CD4-positive, alpha-beta T cell treated with Interleukin-6 at 100 ng/mL for 8 hours (primary cell): ENCODE measurements at regions not wholly inside any gene's neighbourhood (a gene's known extent, or its start where the extent isn't known, plus 50 kb on each side); places are given as distances from the start of the nearest gene placed in this dataset.

Experiments used
- DNase-seq: peaks from one replicate; pipeline ENCODE4 v3.0.0-alpha.2; 2020; ENCODE audit warnings: mixed read lengths, low spot score

- no peak for DNase-seq
These were observed 184.4 kb upstream of the UMPS start for GRCh38 chr3:124545891-124546290.

GRCh38 chr3:124552224-124552623 lies 178.0 kb upstream of the UMPS start:
- no peak for DNase-seq

GRCh38 chr3:124553178-124553577 lies 177.1 kb upstream of the UMPS start:
- DNase-seq: no peak

- no peak for DNase-seq
These were observed 173.6 kb upstream of the UMPS start for GRCh38 chr3:124556636-124557035.

- DNase-seq: no peak
These were observed 172.6 kb upstream of the UMPS start for GRCh38 chr3:124557433-124558232.

- DNase-seq: no peak
These were observed 171.0 kb upstream of the UMPS start for GRCh38 chr3:124558991-124559845.

- DNase-seq: peak; percentile 57
These were observed 170.2 kb upstream of the UMPS start for GRCh38 chr3:124559846-124560574.

- no peak for DNase-seq
These were observed 169.5 kb upstream of the UMPS start for GRCh38 chr3:124560666-124561215.

GRCh38 chr3:124562769-124563168 lies 167.5 kb upstream of the UMPS start:
- DNase-seq: no peak

- no peak for DNase-seq
These were observed 166.9 kb upstream of the UMPS start for GRCh38 chr3:124563376-124563775.

GRCh38 chr3:124565013-124565412 lies 165.2 kb upstream of the UMPS start:
- peak; percentile 47 for DNase-seq

- no peak for DNase-seq
These were observed 164.7 kb upstream of the UMPS start for GRCh38 chr3:124565551-124565950.

- no peak for DNase-seq
These were observed 163.6 kb upstream of the UMPS start for GRCh38 chr3:124566701-124567100.

GRCh38 chr3:124567179-124567578 lies 163.1 kb upstream of the UMPS start:
- no peak for DNase-seq

- DNase-seq: no peak
These were observed 160.5 kb upstream of the UMPS start for GRCh38 chr3:124569761-124570160.

GRCh38 chr3:124570232-124570631 lies 160.0 kb upstream of the UMPS start:
- DNase-seq: no peak

- no peak for DNase-seq
These were observed 157.3 kb upstream of the UMPS start for GRCh38 chr3:124572851-124573405.

GRCh38 chr3:124574012-124574411 lies 156.2 kb upstream of the UMPS start:
- no peak for DNase-seq

- DNase-seq: no peak
These were observed 153.4 kb upstream of the UMPS start for GRCh38 chr3:124576565-124577493.

- DNase-seq: no peak
These were observed 152.6 kb upstream of the UMPS start for GRCh38 chr3:124577494-124578167.
